H9 (cell line): ENCODE measurements at regions not wholly inside any gene's neighbourhood (a gene's known extent, or its start where the extent isn't known, plus 50 kb on each side); places are given as distances from the start of the nearest gene placed in this dataset.

Experiments
- DNase-seq: peaks from one replicate; pipeline ENCODE4 v3.0.0-alpha.2; 2017
- H2AFZ ChIP-seq: one replicate; pipeline ENCODE4 v1.6.1; 2013; ENCODE audit warnings: mild to moderate bottlenecking, low read length, control low read depth, moderate library complexity
- H2AK5ac ChIP-seq: 2 replicates; pipeline ENCODE4 v1.6.1; 2013; ENCODE audit warnings: low read length, control low read depth, mixed read lengths; ENCODE audit not compliant: insufficient read length
- H2BK120ac ChIP-seq: one replicate; pipeline ENCODE4 v1.6.1; 2013; ENCODE audit warnings: low read depth, mild to moderate bottlenecking, low read length, control low read depth, inconsistent platforms; ENCODE audit not compliant: poor library complexity, severe bottlenecking
- H2BK12ac ChIP-seq: 2 replicates; pipeline ENCODE4 v1.6.1; 2013; ENCODE audit warnings: low read length, control low read depth, mixed read lengths, low read depth; ENCODE audit not compliant: insufficient read length
- H2BK15ac ChIP-seq: 2 replicates; pipeline ENCODE4 v1.6.1; 2013; ENCODE audit warnings: low read depth, low read length, control low read depth
- H2BK20ac ChIP-seq: one replicate; pipeline ENCODE4 v1.6.1; 2013; ENCODE audit warnings: low read depth, mild to moderate bottlenecking, low read length, control low read depth, inconsistent platforms; ENCODE audit not compliant: poor library complexity, severe bottlenecking
- H2BK5ac ChIP-seq: 2 replicates; pipeline ENCODE4 v1.6.1; 2013; ENCODE audit warnings: low read length, control low read depth, mixed read lengths; ENCODE audit not compliant: insufficient read length
- H3K14ac ChIP-seq: 2 replicates; pipeline ENCODE4 v1.6.1; 2013; ENCODE audit warnings: low read length, control low read depth; ENCODE audit not compliant: insufficient read depth
- H3K18ac ChIP-seq: 2 replicates; pipeline ENCODE4 v1.6.1; 2013; ENCODE audit warnings: low read depth, mild to moderate bottlenecking, mixed read lengths, low read length, control low read depth; ENCODE audit not compliant: insufficient read length
- H3K23ac ChIP-seq: 2 replicates; pipeline ENCODE4 v1.6.1; 2013; ENCODE audit warnings: low read length, control low read depth, mixed read lengths, low read depth; ENCODE audit not compliant: insufficient read length
- H3K23me2 ChIP-seq: 2 replicates; pipeline ENCODE4 v1.6.1; 2013; ENCODE audit warnings: low read depth, mild to moderate bottlenecking, mixed read lengths, low read length, control low read depth; ENCODE audit not compliant: insufficient read length, poor library complexity, severe bottlenecking
- H3K27ac ChIP-seq: 2 replicates; pipeline ENCODE4 v1.5.1; 2013; ENCODE audit warnings: low read length, control low read depth, mixed read lengths, low read depth; ENCODE audit not compliant: insufficient read length
- H3K27me3 ChIP-seq: 2 replicates; pipeline ENCODE4 v1.6.1; 2013; ENCODE audit warnings: low read length, control low read depth, inconsistent platforms; ENCODE audit not compliant: insufficient read depth
- H3K4ac ChIP-seq: 2 replicates; pipeline ENCODE4 v1.6.1; 2013; ENCODE audit warnings: low read depth, mild to moderate bottlenecking, control low read depth, inconsistent platforms, low read length, moderate library complexity
- H3K4me1 ChIP-seq: 2 replicates; pipeline ENCODE4 v1.6.1; 2013; ENCODE audit warnings: low read length, control low read depth, inconsistent platforms; ENCODE audit not compliant: insufficient read depth
- H3K4me2 ChIP-seq: 2 replicates; pipeline ENCODE4 v1.6.1; 2013; ENCODE audit warnings: low read length, control low read depth, mixed read lengths; ENCODE audit not compliant: insufficient read length, insufficient read depth
- H3K56ac ChIP-seq: 2 replicates; pipeline ENCODE4 v1.6.1; 2013; ENCODE audit warnings: low read depth, mild to moderate bottlenecking, mixed read lengths, low read length, control low read depth; ENCODE audit not compliant: insufficient read length
- H3K79me1 ChIP-seq: 2 replicates; pipeline ENCODE4 v1.6.1; 2013; ENCODE audit warnings: low read depth, mild to moderate bottlenecking, moderate library complexity, low read length, control low read depth, inconsistent platforms; ENCODE audit not compliant: insufficient read depth, poor library complexity, severe bottlenecking
- H3K79me2 ChIP-seq: 2 replicates; pipeline ENCODE4 v1.6.1; 2013; ENCODE audit warnings: low read length, control low read depth, inconsistent platforms; ENCODE audit not compliant: insufficient read depth
- H3K9ac ChIP-seq: 2 replicates; pipeline ENCODE4 v1.6.1; 2013; ENCODE audit warnings: low read length, control low read depth, mixed read lengths; ENCODE audit not compliant: insufficient read length; ENCODE audit errors: extremely low read depth
- H3K9me3 ChIP-seq: one replicate; pipeline ENCODE4 v1.6.1; 2013; ENCODE audit warnings: low read depth, low read length, inconsistent platforms; ENCODE audit not compliant: control insufficient read depth
- H3T11ph ChIP-seq: one replicate; pipeline ENCODE4 v1.6.1; 2013; ENCODE audit warnings: mild to moderate bottlenecking, low read length, control low read depth, inconsistent platforms
- H4K20me1 ChIP-seq: one replicate; pipeline ENCODE4 v1.6.1; 2013; ENCODE audit not compliant: control insufficient read depth, insufficient read length, insufficient read depth
- H4K5ac ChIP-seq: 2 replicates; pipeline ENCODE4 v1.6.1; 2013; ENCODE audit warnings: low read depth, mild to moderate bottlenecking, mixed read lengths, low read length, control low read depth; ENCODE audit not compliant: insufficient read length
- H4K8ac ChIP-seq: replicated peaks from 2 replicates; pipeline ENCODE4 v1.6.1; 2013; ENCODE audit warnings: low read length, control low read depth, mixed read lengths, low read depth; ENCODE audit not compliant: insufficient read length
- H4K91ac ChIP-seq: 2 replicates; pipeline ENCODE4 v1.6.1; 2013; ENCODE audit warnings: low read depth, mild to moderate bottlenecking, moderate library complexity, mixed read lengths, low read length, control low read depth; ENCODE audit not compliant: insufficient read length
- H3K27ac Mint-ChIP-seq, 3 experiments: 2 replicates in 2 of 3; 3 replicates in 1 of 3; pipeline ENCODE4 v1.8.0; 2020 to 2021; ENCODE audit warnings: mixed read lengths in 3 of 3, mild to moderate bottlenecking in 1 of 3, moderate library complexity in 1 of 3
- H3K27me3 Mint-ChIP-seq: 2 replicates; pipeline ENCODE4 v1.8.0; 2021; ENCODE audit warnings: low read depth, mild to moderate bottlenecking, moderate library complexity, mixed read lengths
- H3K36me3 Mint-ChIP-seq, 3 experiments: 2 replicates in 2 of 3; 3 replicates in 1 of 3; pipeline ENCODE4 v1.8.0; 2020 to 2021; ENCODE audit warnings: low read depth in 3 of 3, mixed read lengths in 3 of 3; ENCODE audit not compliant: insufficient read depth in 1 of 3
- H3K4me1 Mint-ChIP-seq, 2 experiments: 2 replicates each; pipeline ENCODE4 v1.8.0; 2020; ENCODE audit warnings: mixed read lengths in 2 of 2
- H3K4me3 Mint-ChIP-seq, 2 experiments: 2 replicates in 1 of 2; 3 replicates in 1 of 2; pipeline ENCODE4 v1.8.0; 2020 to 2021; ENCODE audit warnings: mild to moderate bottlenecking in 2 of 2, mixed read lengths in 2 of 2, moderate library complexity in 1 of 2
- H3K9me3 Mint-ChIP-seq, 2 experiments: 2 replicates in 1 of 2; 3 replicates in 1 of 2; pipeline ENCODE4 v1.8.0; 2020; ENCODE audit warnings: mild to moderate bottlenecking in 2 of 2, mixed read lengths in 2 of 2, moderate library complexity in 1 of 2
- whole genome bisulfite sequencing: extraction: QIAGEN DNeasy Blood & Tissue Kit; methylation state at CpG from one replicate; pipeline ENCODE4 v1.1.7; 2013; ENCODE audit warnings: missing lambda C conversion rate, low lambda C conversion rate, mixed read lengths; ENCODE audit not compliant: insufficient read length; ENCODE audit errors: extremely low coverage; 5-methylcytosine and 5-hydroxymethylcytosine counted together
- TF ChIP-seq, protein P1 (sequence below): fragments of 200-600 bp; sonication (generic); conservative IDR thresholded peaks from 3 replicates; pipeline ENCODE4 v1.8.0; 2021; ENCODE audit warnings: antibody characterized with exemption, mild to moderate bottlenecking

DNA sequence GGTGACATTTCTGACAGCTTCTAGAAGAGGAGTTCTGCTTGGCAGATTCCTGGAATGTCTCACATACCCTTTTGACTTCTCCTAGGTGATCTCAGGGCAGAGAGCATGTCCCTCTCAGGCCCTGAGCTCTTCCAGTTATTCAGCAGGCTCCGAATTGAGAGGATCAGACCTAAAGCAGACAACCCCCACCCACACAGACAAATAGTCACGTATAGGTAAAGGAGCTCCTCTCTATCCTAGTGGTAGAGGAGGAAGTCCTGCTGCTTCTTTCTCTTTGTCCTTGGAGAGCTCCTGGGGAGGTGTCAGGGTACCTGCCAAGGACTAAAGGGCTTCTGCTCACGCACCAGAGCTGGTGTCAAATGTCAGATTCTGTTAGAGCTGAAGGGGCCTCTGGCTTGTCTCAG, 128.1 kb downstream of the IER5 start:
- Histone ChIP-seq H2AFZ (no peak overlapping the region), H3K79me1 (no peaks in the 10 kb centered on the region), H3K14ac (no peak overlapping the region), H2BK120ac (no peak overlapping the region), H3K4me1 (no peaks in the 10 kb centered on the region), H3K27me3 (no peaks in the 10 kb centered on the region), H4K8ac (no peak overlapping the region), H2BK12ac (no peak overlapping the region), H3K79me2 (no peaks in the 10 kb centered on the region), H3T11ph (no peak overlapping the region), H2BK20ac (no peak overlapping the region), H3K9ac (no peak overlapping the region), H3K18ac (no peak overlapping the region), H3K23me2 (no peaks in the 10 kb centered on the region), H2BK5ac (no peak overlapping the region), H3K56ac (no peak overlapping the region), H3K4me2 (no peak overlapping the region), H3K27ac (no peak overlapping the region), H4K20me1 (no peaks in the 10 kb centered on the region), H3K9me3 (no peaks in the 10 kb centered on the region), H2AK5ac (no peak overlapping the region), H3K23ac (no peak overlapping the region), H4K91ac (no peak overlapping the region), H2BK15ac (no peak overlapping the region), H4K5ac (no peak overlapping the region), H3K4ac (no peak overlapping the region)
- Mint-ChIP-seq H3K4me3 (no peak overlapping the region), H3K9me3 (peaks cover 9 to 10% of the 10 kb centered on the region in 2 experiments; a peak in 4 of 5 replicates), H3K27me3 (peaks cover 11% of the 10 kb centered on the region), H3K27ac (peak overlapping the region in 2 of 3 experiments; percentile 45 to 55; a peak in 3 of 7 replicates), H3K36me3 (peaks cover 2 to 14% (median 4%) of the 10 kb centered on the region in 3 experiments; a peak in 6 of 7 replicates), H3K4me1 (peaks cover 48% of the 10 kb centered on the region in 2 experiments)
- no CpG with 5 or more reads among the region's 3 CpGs for WGBS
- DNase-seq = peak; percentile 63
- TF ChIP-seq, protein P1, sequence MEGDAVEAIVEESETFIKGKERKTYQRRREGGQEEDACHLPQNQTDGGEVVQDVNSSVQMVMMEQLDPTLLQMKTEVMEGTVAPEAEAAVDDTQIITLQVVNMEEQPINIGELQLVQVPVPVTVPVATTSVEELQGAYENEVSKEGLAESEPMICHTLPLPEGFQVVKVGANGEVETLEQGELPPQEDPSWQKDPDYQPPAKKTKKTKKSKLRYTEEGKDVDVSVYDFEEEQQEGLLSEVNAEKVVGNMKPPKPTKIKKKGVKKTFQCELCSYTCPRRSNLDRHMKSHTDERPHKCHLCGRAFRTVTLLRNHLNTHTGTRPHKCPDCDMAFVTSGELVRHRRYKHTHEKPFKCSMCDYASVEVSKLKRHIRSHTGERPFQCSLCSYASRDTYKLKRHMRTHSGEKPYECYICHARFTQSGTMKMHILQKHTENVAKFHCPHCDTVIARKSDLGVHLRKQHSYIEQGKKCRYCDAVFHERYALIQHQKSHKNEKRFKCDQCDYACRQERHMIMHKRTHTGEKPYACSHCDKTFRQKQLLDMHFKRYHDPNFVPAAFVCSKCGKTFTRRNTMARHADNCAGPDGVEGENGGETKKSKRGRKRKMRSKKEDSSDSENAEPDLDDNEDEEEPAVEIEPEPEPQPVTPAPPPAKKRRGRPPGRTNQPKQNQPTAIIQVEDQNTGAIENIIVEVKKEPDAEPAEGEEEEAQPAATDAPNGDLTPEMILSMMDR = no peak
